ENCODE measurements at regions not wholly inside any gene's neighbourhood (a gene's known extent, or its start where the extent isn't known, plus 50 kb on each side); places are given as distances from the start of the nearest gene placed in this dataset.

- FAIRE-seq, result no peak
- CTCF ChIA-PET (ENCODE audit: low intra/inter-chr PET ratio), result interaction anchor here (0.5 kb wide), 1 partner anchor 14 kb away, joined by 5 read pairs; no protein-coding TSS in a partner anchor
- intact Hi-C loops (cut with micrococcal nuclease), result loop anchor here (2.0 kb wide), 1 partner anchor 1776 kb away; no protein-coding TSS in a partner anchor
Measured at GRCh38 chr1:50349242-50349565, 74.0 kb downstream of the DMRTA2 start.

More at GRCh38 chr1:50349242-50349565, 74.0 kb downstream of the DMRTA2 start:
- in situ Hi-C loops (cut with MboI), result loop anchor here (10.0 kb wide), 2 partner anchors 1674 to 1794 kb away; no protein-coding TSS in a partner anchor
- H3K4me3 ChIP-seq, result no peak overlapping the region
- H2AFZ ChIP-seq (ENCODE audit: low read depth, low read length), result no peak overlapping the region
- H3K4me1 ChIP-seq (replicated peaks in 1 of 2; ENCODE audit: control insufficient read depth in 2 of 2, insufficient read depth in 2 of 2, low read length in 2 of 2), result no peaks in the 10 kb centered on the region
- DNase-seq (ENCODE audit: extremely low read depth in 1 of 4, low spot score in 3 of 4), result no peak
- WGBS (ENCODE audit: insufficient coverage, low coverage, missing lambda C conversion rate), result 0% methylated on average over 3 of the region's 3 CpGs
- ATAC-seq, result peak; percentile 55
- POLR2A ChIA-PET, result no interaction called here
- 0 out of 5 replicates have a peak, but pooled peaks cover 0 to 5% of the 10 kb centered on the region in 2 experiments for H3K27me3 ChIP-seq (ENCODE audit: control insufficient read depth in 2 of 2, insufficient read depth in 2 of 2, low read length in 2 of 2)
- H3K79me2 ChIP-seq (ENCODE audit: control insufficient read depth, insufficient read depth, low read length), result no peaks in the 10 kb centered on the region
- TF ChIP-seq POLR2AphosphoS5 (IDR thresholded peaks at IDR 0.05; ENCODE audit: control insufficient read depth, insufficient read depth, low read depth, low read length), result no peak
- TF ChIP-seq ZBTB9 (CRISPR knock-in tag; IDR thresholded peaks at IDR 0.05), result no peak
- no peak for TF ChIP-seq HES1 (IDR thresholded peaks at IDR 0.05; ENCODE audit: low read depth)
- no peak for TF ChIP-seq UBTF (IDR thresholded peaks at IDR 0.05; ENCODE audit: borderline replicate concordance in 1 of 2, low read depth in 2 of 2, low read length in 2 of 2)
- TF ChIP-seq WHSC1 (IDR thresholded peaks at IDR 0.05; ENCODE audit: low read length), result no peak
- TF ChIP-seq TAF1 (IDR thresholded peaks at IDR 0.05; ENCODE audit: control insufficient read depth, extremely low read depth, insufficient read depth, low read length, severe bottlenecking), result no peak
- no peak overlapping the region for H3K4me2 ChIP-seq (ENCODE audit: insufficient read depth, low read length)
- no TSS peak for BruUV-seq (replicated peaks)
- H4K20me1 ChIP-seq (replicated peaks; ENCODE audit: control insufficient read depth, insufficient read depth, low read length), result 0 out of 2 replicates have a peak, but pooled peaks cover 4% of the 10 kb centered on the region
- no peak overlapping the region for H3K9ac ChIP-seq (ENCODE audit: insufficient read depth in 1 of 2, low read depth in 2 of 2, low read length in 2 of 2)
- no peaks in the 10 kb centered on the region for H3K9me3 ChIP-seq (replicated peaks; ENCODE audit: control insufficient read depth, insufficient read depth, low read depth, low read length)
- H3K9me1 ChIP-seq (ENCODE audit: control insufficient read depth, insufficient read depth, low read length), result no peaks in the 10 kb centered on the region
- H3K36me3 ChIP-seq (ENCODE audit: control insufficient read depth, insufficient read depth, low read length), result no peaks in the 10 kb centered on the region
- H3K27ac ChIP-seq (ENCODE audit: extremely low read depth, low read depth, low read length), result no peak overlapping the region
